ENCODE measurements at regions not wholly inside any gene's neighbourhood (a gene's known extent, or its start where the extent isn't known, plus 50 kb on each side); places are given as distances from the start of the nearest gene placed in this dataset.

- TF ChIP-seq CTCF (IDR thresholded peaks at IDR 0.05) = no peak
- TF ChIP-seq POLR2A (IDR thresholded peaks at IDR 0.05) = no peak
Measured at GRCh38 chr12:114266536-114266935, 139.4 kb downstream of the TBX5 start.

Measured in heart left ventricle (tissue), 13 donors.